ENCODE measurements at regions not wholly inside any gene's neighbourhood (a gene's known extent, or its start where the extent isn't known, plus 50 kb on each side); places are given as distances from the start of the nearest gene placed in this dataset.

DNA sequence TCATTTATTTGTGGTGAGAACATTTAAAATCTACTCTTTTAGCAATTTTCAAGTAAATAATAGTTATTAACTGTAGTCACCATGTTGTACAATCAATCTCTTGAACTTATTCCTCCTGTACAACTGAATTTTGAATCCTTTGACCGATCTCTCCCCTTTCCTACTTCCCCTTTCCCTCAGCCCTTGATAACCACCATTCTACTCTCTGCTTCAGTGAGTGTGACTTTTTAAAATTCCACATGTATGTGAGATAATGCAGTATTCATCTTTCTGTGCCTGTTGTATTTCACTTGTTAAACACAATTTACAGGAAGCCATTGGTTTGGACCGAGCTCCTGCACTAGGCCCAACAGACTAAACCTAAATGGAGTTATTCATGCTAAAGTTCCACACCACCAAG is 458.9 kb upstream of the PDE3A start:
- POLR2A ChIA-PET (ENCODE audit: unreplicated experiment), result interaction anchor here (0.6 kb wide), 1 partner anchor 263 kb away, joined by 3 read pairs; no protein-coding TSS in a partner anchor
- Histone ChIP-seq H2BK15ac (ENCODE audit: low read depth, low read length) (no peak overlapping the region), H3K27ac (ENCODE audit: insufficient read depth, low read length) (no peak overlapping the region), H3K4me2 (ENCODE audit: low read depth, low read length) (no peak overlapping the region), H3K9me1 (ENCODE audit: insufficient read depth, low read length) (no peaks in the 10 kb centered on the region), H3K23ac (ENCODE audit: low read depth, low read length) (no peak overlapping the region), H2BK120ac (ENCODE audit: low read depth, low read length) (no peak overlapping the region), H3K18ac (ENCODE audit: low read depth, low read length) (no peak overlapping the region), H3K9ac (ENCODE audit: low read depth, low read length) (no peak overlapping the region), H3K36me3 (ENCODE audit: control insufficient read depth, insufficient read depth, low read length) (no peaks in the 10 kb centered on the region), H4K5ac (ENCODE audit: low read depth, low read length) (no peak overlapping the region), H2BK20ac (ENCODE audit: low read depth, low read length) (no peak overlapping the region), H2BK5ac (ENCODE audit: low read depth, low read length, poor library complexity, severe bottlenecking) (no peak overlapping the region), H3K14ac (replicated peaks; ENCODE audit: low read depth, low read length) (no peak overlapping the region), H3K27me3 (ENCODE audit: control insufficient read depth, insufficient read depth, low read length) (no peaks in the 10 kb centered on the region), H3K79me1 (ENCODE audit: low read depth in 1 of 2, low read length in 2 of 2) (no peaks in the 10 kb centered on the region), H4K91ac (ENCODE audit: insufficient read depth, low read depth, low read length) (no peak overlapping the region), H4K8ac (ENCODE audit: low read depth in 2 of 2, low read length in 2 of 2) (no peak overlapping the region), H3K9me3 (ENCODE audit: control insufficient read depth, insufficient read depth, low read length) (no peaks in the 10 kb centered on the region), H2AFZ (replicated peaks; ENCODE audit: low read length, poor library complexity) (no peak overlapping the region), H3K4ac (ENCODE audit: low read depth, low read length) (no peak overlapping the region), H2AK5ac (ENCODE audit: low read depth, low read length) (no peak overlapping the region), H3K4me3 (ENCODE audit: insufficient read depth, low read depth, low read length) (no peak overlapping the region), H2AK9ac (replicated peaks; ENCODE audit: low read depth, low read length, poor library complexity) (no peak overlapping the region), H3K56ac (ENCODE audit: extremely low read depth, insufficient read depth, low read length) (no peak overlapping the region), H3K4me1 (ENCODE audit: control insufficient read depth, insufficient read depth, low read length) (no peaks in the 10 kb centered on the region), H4K20me1 (ENCODE audit: insufficient read depth, low read length) (no peaks in the 10 kb centered on the region)
- in situ Hi-C loops (cut with MboI; ENCODE audit: low sequenced_read_pairs), result loop anchor here (25.0 kb wide), 1 partner anchor 303 kb away; no protein-coding TSS in a partner anchor
- WGBS, 2 experiments (ENCODE audit: extremely low coverage in 2 of 2, insufficient read length in 1 of 2), result 100% methylated on average over 1 of the region's 2 CpGs; no CpG with 5 or more reads in 1 of the 2 experiments
- no peak for TF ChIP-seq BHLHE40 (IDR thresholded peaks at IDR 0.05; ENCODE audit: low read depth, low read length)
- ATAC-seq (ENCODE audit: low read depth), result no peak
- DNase-seq, result no peak
- CTCF ChIA-PET, result no interaction called here
- dilution Hi-C loops (cut with HindIII; ENCODE audit: low sequenced_read_pairs, unreplicated experiment), result no loop called here
- BruUV-seq (replicated peaks), result no TSS peak
- intact Hi-C loops (cut with micrococcal nuclease), result loop anchor here (5.0 kb wide), 1 partner anchor 152 kb away; no protein-coding TSS in a partner anchor
